B cell (primary cell): ENCODE measurements at regions not wholly inside any gene's neighbourhood (a gene's known extent, or its start where the extent isn't known, plus 50 kb on each side); places are given as distances from the start of the nearest gene placed in this dataset.

Source experiments
- ATAC-seq: fragments of 200-7000 bp; cut with Tn5 transposase; one replicate; pipeline ENCODE4 v1.10.0; 2021; ENCODE audit warnings: low read depth, mild to moderate bottlenecking, moderate number of reproducible peaks, moderate library complexity
- CTCF ChIA-PET: fragments of 350-600 bp; sonication (Branson Sonifier 250); formaldehyde crosslinking; loops from one replicate; lab custom pipeline; 2021; ENCODE audit warnings: antibody characterized with exemption, inconsistent platforms; lab: Charles Lee
- POLR2A ChIA-PET: fragments of 350-600 bp; sonication (Branson Sonifier 250); formaldehyde crosslinking; loops from one replicate; lab custom pipeline; 2021; ENCODE audit warnings: antibody characterized with exemption; lab: Charles Lee
- DNase-seq: peaks from one replicate; pipeline ENCODE4 v3.0.0; 2013
- H2AFZ ChIP-seq: 2 replicates; pipeline ENCODE4 v1.6.1; 2012; ENCODE audit warnings: mild to moderate bottlenecking, low read depth, low read length; ENCODE audit not compliant: insufficient read depth, poor library complexity, severe bottlenecking
- H3K27ac ChIP-seq, 2 donors: 1 replicate in 1 of 2; 2 replicates in 1 of 2; pipeline ENCODE4 v1.5.1; 2012 to 2013; ENCODE audit warnings: low read length in 2 of 2, mild to moderate bottlenecking in 2 of 2, moderate library complexity in 1 of 2
- H3K27me3 ChIP-seq, 4 experiments: fragments of 200-600 bp in 1 of 4; sonication (generic) in 1 of 4; replicated peaks in 1 of 4; 1 replicate in 2 of 4; 2 replicates in 2 of 4; pipeline versions ENCODE4 v1.6.1 to v1.7.0; 2013 to 2016; ENCODE audit warnings: low read length in 3 of 4, mild to moderate bottlenecking in 2 of 4, mixed read lengths in 1 of 4, moderate library complexity in 1 of 4; ENCODE audit not compliant: insufficient read depth in 4 of 4, control insufficient read depth in 3 of 4; ENCODE audit errors: control extremely low read depth in 1 of 4
- H3K36me3 ChIP-seq, 2 experiments: replicated peaks in 1 of 2; 1 replicate in 1 of 2; 2 replicates in 1 of 2; pipeline versions ENCODE4 v1.6.1 to v1.7.1; 2013; ENCODE audit warnings: low read length in 1 of 2; ENCODE audit not compliant: insufficient read depth in 2 of 2, control insufficient read depth in 1 of 2; ENCODE audit errors: control extremely low read depth in 1 of 2, extremely low read depth in 1 of 2
- H3K4me1 ChIP-seq, 2 donors: fragments of 200-600 bp in 1 of 2; sonication (generic) in 1 of 2; 1 replicate in 1 of 2; 2 replicates in 1 of 2; pipeline versions ENCODE4 v1.5.1 to v1.6.1; 2013 to 2017; ENCODE audit warnings: low read length in 2 of 2; ENCODE audit not compliant: control insufficient read depth in 2 of 2, insufficient read depth in 2 of 2
- H3K4me2 ChIP-seq: replicated peaks from 2 replicates; pipeline ENCODE3; 2012; ENCODE audit warnings: mild to moderate bottlenecking, low read depth, low read length; ENCODE audit not compliant: poor library complexity, severe bottlenecking
- H3K4me3 ChIP-seq, 5 experiments: fragments of 200-600 bp in 1 of 5; sonication (generic) in 1 of 5; 1 replicate in 3 of 5; 2 replicates in 2 of 5; pipeline versions ENCODE4 v1.5.1 to v1.7.0; 2011 to 2016; ENCODE audit warnings: low read length in 4 of 5, mild to moderate bottlenecking in 4 of 5, low read depth in 2 of 5, control low read depth in 1 of 5, moderate library complexity in 1 of 5; ENCODE audit not compliant: insufficient read depth in 1 of 5; ENCODE audit errors: control extremely low read depth in 1 of 5, extremely low read depth in 1 of 5
- H3K79me2 ChIP-seq: fragments of 200-600 bp; sonication (generic); one replicate; pipeline ENCODE4 v1.6.0; 2016; ENCODE audit warnings: low read length; ENCODE audit not compliant: control insufficient read depth, insufficient read depth
- H3K9ac ChIP-seq: fragments of 200-600 bp; sonication (generic); 2 replicates; pipeline ENCODE4 v1.6.1; 2017; ENCODE audit warnings: mild to moderate bottlenecking, low read length, moderate library complexity
- H3K9me3 ChIP-seq, 3 donors: one replicate each; pipeline versions ENCODE4 v1.6.1 to v1.7.1; 2013; ENCODE audit warnings: low read length in 2 of 3; ENCODE audit not compliant: control insufficient read depth in 2 of 3, insufficient read depth in 1 of 3; ENCODE audit errors: control extremely low read depth in 1 of 3
- H4K20me1 ChIP-seq: 2 replicates; pipeline ENCODE4 v1.6.0; 2012; ENCODE audit warnings: mild to moderate bottlenecking, low read length; ENCODE audit not compliant: insufficient read depth, control insufficient read depth, poor library complexity, severe bottlenecking
- H3K27ac Mint-ChIP-seq: one replicate; pipeline ENCODE4 v1.8.0; 2021; ENCODE audit warnings: mixed read lengths
- H3K27me3 Mint-ChIP-seq: one replicate; pipeline ENCODE4 v1.8.0; 2021; ENCODE audit warnings: mixed read lengths
- H3K4me1 Mint-ChIP-seq: one replicate; pipeline ENCODE4 v1.8.0; 2021; ENCODE audit warnings: mixed read lengths
- H3K4me3 Mint-ChIP-seq: one replicate; pipeline ENCODE4 v1.8.0; 2021; ENCODE audit warnings: mixed read lengths
- H3K9me3 Mint-ChIP-seq: one replicate; pipeline ENCODE4 v1.8.0; 2022; ENCODE audit warnings: mixed read lengths; ENCODE audit not compliant: insufficient read depth
- CTCF ChIP-seq: fragments of 200-600 bp; IDR thresholded peaks from one replicate; pipeline ENCODE4 v1.8.0; 2022; ENCODE audit warnings: antibody characterized with exemption, mild to moderate bottlenecking
- EZH2 ChIP-seq: IDR thresholded peaks from 2 replicates; pipeline ENCODE4 v1.6.1; 2012; ENCODE audit warnings: borderline replicate concordance, low read depth, mild to moderate bottlenecking, moderate library complexity, low read length; ENCODE audit not compliant: insufficient read depth, poor library complexity, severe bottlenecking
- WGBS: methylation state at CpG from one replicate; pipeline ENCODE4 v1.1.5; 2013; ENCODE audit warnings: missing lambda C conversion rate; ENCODE audit not compliant: insufficient coverage; 5-methylcytosine and 5-hydroxymethylcytosine counted together
- intact Hi-C: fragments of 100-400 bp; cut with micrococcal nuclease; formaldehyde crosslinking; loops from one replicate; pipeline ENCODE4 v1.10.0; 2022

DNA sequence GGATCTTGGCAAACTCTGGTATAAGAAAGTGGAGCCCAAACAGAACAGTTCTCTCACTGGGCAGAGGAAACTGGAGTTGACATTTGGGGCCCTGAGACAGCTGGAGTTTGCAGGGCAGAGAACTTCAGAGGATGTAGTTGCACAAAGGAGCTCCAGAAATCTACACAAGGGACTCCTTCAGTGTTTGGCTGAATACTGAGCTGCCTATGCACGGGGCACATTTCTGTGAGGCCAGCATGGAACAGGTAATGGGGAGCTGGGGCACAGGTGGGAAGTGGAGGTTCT is 169.3 kb downstream of the ANKRD60 start:
- peaks cover 26% of the 10 kb centered on the region for H3K27me3 Mint-ChIP-seq
- ChIA-PET POLR2A (no interaction called here), CTCF (no interaction called here)
- no peak overlapping the region for H3K4me3 Mint-ChIP-seq
- no peaks in the 10 kb centered on the region for H3K4me1 Mint-ChIP-seq
- Histone ChIP-seq H3K9me3 (peaks cover 0 to 1% (median 0%) of the 10 kb centered on the region in 3 donors), H3K79me2 (no peaks in the 10 kb centered on the region), H3K27me3 (peaks cover 0 to 6% (median 3%) of the 10 kb centered on the region in 4 experiments), H3K27ac (no peak overlapping the region), H2AFZ (no peak overlapping the region), H3K4me3 (no peak overlapping the region), H3K36me3 (no peaks in the 10 kb centered on the region), H4K20me1 (no peaks in the 10 kb centered on the region), H3K9ac (no peak overlapping the region), H3K4me2 (no peak overlapping the region), H3K4me1 (no peaks in the 10 kb centered on the region)
- intact Hi-C loops = no loop called here
- WGBS = 88% methylated on average over 1 of the region's 1 CpG
- ATAC-seq (no peak), DNase-seq (no peak)
- peaks cover 5% of the 10 kb centered on the region for H3K9me3 Mint-ChIP-seq
- TF ChIP-seq EZH2 (no peak), CTCF (no peak)
- no peak overlapping the region for H3K27ac Mint-ChIP-seq

- no peak overlapping the region for H3K27ac ChIP-seq
- POLR2A ChIA-PET = no interaction called here
- CTCF ChIA-PET = interaction anchor here (1.1 kb wide), 1 partner anchor 463 kb away, joined by 3 read pairs; no protein-coding TSS in a partner anchor
- peaks cover 32% of the 10 kb centered on the region for H3K27me3 Mint-ChIP-seq
- H3K36me3 ChIP-seq = no peaks in the 10 kb centered on the region
- H3K4me1 Mint-ChIP-seq = no peaks in the 10 kb centered on the region
- TF ChIP-seq CTCF = no peak
- TF ChIP-seq EZH2 = no peak
- H3K4me2 ChIP-seq = no peak overlapping the region
- intact Hi-C loops = no loop called here
- peaks cover 5% of the 10 kb centered on the region for H3K9me3 Mint-ChIP-seq
- no peaks in the 10 kb centered on the region for H3K79me2 ChIP-seq
- no peak for ATAC-seq
- H3K4me1 ChIP-seq = no peaks in the 10 kb centered on the region
- no peak overlapping the region for H3K27ac Mint-ChIP-seq
- peaks cover 0 to 6% (median 3%) of the 10 kb centered on the region in 4 experiments for H3K27me3 ChIP-seq
- no peak overlapping the region for H3K4me3 ChIP-seq
- 92% methylated on average over 4 of the region's 8 CpGs for WGBS
- DNase-seq = no peak
- H3K4me3 Mint-ChIP-seq = no peak overlapping the region
- no peaks in the 10 kb centered on the region for H4K20me1 ChIP-seq
- peaks cover 0 to 1% (median 0%) of the 10 kb centered on the region in 3 donors for H3K9me3 ChIP-seq
- no peak overlapping the region for H2AFZ ChIP-seq
- H3K9ac ChIP-seq = no peak overlapping the region
Measured at GRCh38 chr20:58058421-58059259, 169.8 kb downstream of the ANKRD60 start.
